G401 (cell line): ENCODE measurements at regions not wholly inside any gene's neighbourhood (a gene's known extent, or its start where the extent isn't known, plus 50 kb on each side); places are given as distances from the start of the nearest gene placed in this dataset.
A peak's percentile ranks its signal among the peaks of the same experiment; 100 is the strongest.

ENCODE experiments used
- DNase-seq: peaks from one replicate; pipeline ENCODE4 v3.0.0-alpha.2; 2015; ENCODE audit warnings: low spot score
- in situ Hi-C: cut with HindIII; loops from 2 replicates; pipeline ENCODE4 v1.10.0; 2016; ENCODE audit warnings: low sequenced_read_pairs, mixed read lengths

GRCh38 chr10:111821871-111822270 is 361.7 kb downstream of the GPAM start:
- in situ Hi-C loops: no loop called here
- DNase-seq: peak; percentile 82

- in situ Hi-C loops: no loop called here
- DNase-seq: no peak
Observed at GRCh38 chr10:111822661-111823060, 360.9 kb downstream of the GPAM start.

- DNase-seq: no peak
- in situ Hi-C loops: no loop called here
Observed at GRCh38 chr10:111824128-111824527, 359.4 kb downstream of the GPAM start.

- DNase-seq: no peak
- in situ Hi-C loops: no loop called here
Observed at GRCh38 chr10:111830359-111830758, 353.2 kb downstream of the GPAM start.

GRCh38 chr10:111831058-111831457 is 352.5 kb downstream of the GPAM start:
- no peak for DNase-seq
- in situ Hi-C loops: no loop called here

GRCh38 chr10:111833251-111833650 is 350.3 kb downstream of the GPAM start:
- in situ Hi-C loops: no loop called here
- DNase-seq: no peak

- DNase-seq: no peak
- in situ Hi-C loops: no loop called here
Observed at GRCh38 chr10:111835574-111835973, 348.0 kb downstream of the GPAM start.

- no peak for DNase-seq
- in situ Hi-C loops: no loop called here
Observed at GRCh38 chr10:111836064-111836463, 347.5 kb downstream of the GPAM start.

- no peak for DNase-seq
- in situ Hi-C loops: no loop called here
Observed at GRCh38 chr10:111836571-111836970, 347.0 kb downstream of the GPAM start.

- in situ Hi-C loops: no loop called here
- no peak for DNase-seq
Observed at GRCh38 chr10:111837086-111837485, 346.5 kb downstream of the GPAM start.

- no peak for DNase-seq
- in situ Hi-C loops: no loop called here
Observed at GRCh38 chr10:111837985-111838384, 345.6 kb downstream of the GPAM start.

- DNase-seq: peak; percentile 83
- in situ Hi-C loops: no loop called here
Observed at GRCh38 chr10:111840546-111840945, 343.0 kb downstream of the GPAM start.

- in situ Hi-C loops: no loop called here
- DNase-seq: no peak
Observed at GRCh38 chr10:111852801-111853200, 330.8 kb downstream of the GPAM start.

- DNase-seq: peak; percentile 21
- in situ Hi-C loops: no loop called here
Observed at GRCh38 chr10:111856631-111857030, 326.9 kb downstream of the GPAM start.

- in situ Hi-C loops: no loop called here
- DNase-seq: no peak
Observed at GRCh38 chr10:111865550-111865949, 318.0 kb downstream of the GPAM start.

GRCh38 chr10:111871458-111871857 is 312.1 kb downstream of the GPAM start:
- in situ Hi-C loops: no loop called here
- no peak for DNase-seq

GRCh38 chr10:111872591-111872990 is 311.0 kb downstream of the GPAM start:
- DNase-seq: no peak
- in situ Hi-C loops: no loop called here

- in situ Hi-C loops: no loop called here
- DNase-seq: no peak
Observed at GRCh38 chr10:111873041-111873440, 310.5 kb downstream of the GPAM start.

- in situ Hi-C loops: no loop called here
- DNase-seq: peak; percentile 44
Observed at GRCh38 chr10:111873621-111874135, 309.9 kb downstream of the GPAM start.

GRCh38 chr10:111874576-111874975 is 309.0 kb downstream of the GPAM start:
- in situ Hi-C loops: no loop called here
- no peak for DNase-seq

- DNase-seq: no peak
- in situ Hi-C loops: no loop called here
Observed at GRCh38 chr10:111875725-111876124, 307.8 kb downstream of the GPAM start.

GRCh38 chr10:111877258-111877657 is 306.3 kb downstream of the GPAM start:
- in situ Hi-C loops: no loop called here
- DNase-seq: no peak
